ENCODE measurements at regions not wholly inside any gene's neighbourhood (a gene's known extent, or its start where the extent isn't known, plus 50 kb on each side); places are given as distances from the start of the nearest gene placed in this dataset.
"Not testable (repeated sequence)": the region's sequence is repeated elsewhere in the genome, so short reads cannot be mapped to it uniquely, and the experiment has no call there.

DNA sequence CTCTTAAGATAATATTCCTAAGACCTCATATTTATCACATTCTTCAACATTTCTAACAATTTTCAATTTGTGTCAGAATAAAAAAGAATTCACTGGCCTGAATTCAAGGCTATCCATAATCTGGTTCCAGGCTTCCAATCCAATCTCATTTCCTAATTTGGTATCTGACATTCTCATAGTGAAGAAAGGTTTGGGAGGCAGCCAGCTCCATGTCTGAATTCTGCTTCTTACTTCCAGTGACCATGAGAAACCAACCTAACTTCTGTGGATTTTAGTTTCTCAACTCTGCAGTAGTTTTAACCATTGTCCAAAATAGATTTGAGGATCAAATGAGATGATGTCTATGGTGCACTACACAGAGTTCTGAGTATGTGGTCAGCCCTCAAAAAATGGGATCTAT, 439.1 kb upstream of the GCFC2 start:
- CTCF ChIA-PET, result no interaction called here
- DNase-seq (ENCODE audit: low read depth, low spot score), result no peak
- POLR2A ChIA-PET, result no interaction called here
- H3K4me3 ChIP-seq (ENCODE audit: low read depth, low read length), result no peak overlapping the region
- TF ChIP-seq, protein P1, sequence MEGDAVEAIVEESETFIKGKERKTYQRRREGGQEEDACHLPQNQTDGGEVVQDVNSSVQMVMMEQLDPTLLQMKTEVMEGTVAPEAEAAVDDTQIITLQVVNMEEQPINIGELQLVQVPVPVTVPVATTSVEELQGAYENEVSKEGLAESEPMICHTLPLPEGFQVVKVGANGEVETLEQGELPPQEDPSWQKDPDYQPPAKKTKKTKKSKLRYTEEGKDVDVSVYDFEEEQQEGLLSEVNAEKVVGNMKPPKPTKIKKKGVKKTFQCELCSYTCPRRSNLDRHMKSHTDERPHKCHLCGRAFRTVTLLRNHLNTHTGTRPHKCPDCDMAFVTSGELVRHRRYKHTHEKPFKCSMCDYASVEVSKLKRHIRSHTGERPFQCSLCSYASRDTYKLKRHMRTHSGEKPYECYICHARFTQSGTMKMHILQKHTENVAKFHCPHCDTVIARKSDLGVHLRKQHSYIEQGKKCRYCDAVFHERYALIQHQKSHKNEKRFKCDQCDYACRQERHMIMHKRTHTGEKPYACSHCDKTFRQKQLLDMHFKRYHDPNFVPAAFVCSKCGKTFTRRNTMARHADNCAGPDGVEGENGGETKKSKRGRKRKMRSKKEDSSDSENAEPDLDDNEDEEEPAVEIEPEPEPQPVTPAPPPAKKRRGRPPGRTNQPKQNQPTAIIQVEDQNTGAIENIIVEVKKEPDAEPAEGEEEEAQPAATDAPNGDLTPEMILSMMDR (IDR thresholded peaks at IDR 0.05; ENCODE audit: insufficient read depth, low read length, missing control alignments), result no peak

DNA sequence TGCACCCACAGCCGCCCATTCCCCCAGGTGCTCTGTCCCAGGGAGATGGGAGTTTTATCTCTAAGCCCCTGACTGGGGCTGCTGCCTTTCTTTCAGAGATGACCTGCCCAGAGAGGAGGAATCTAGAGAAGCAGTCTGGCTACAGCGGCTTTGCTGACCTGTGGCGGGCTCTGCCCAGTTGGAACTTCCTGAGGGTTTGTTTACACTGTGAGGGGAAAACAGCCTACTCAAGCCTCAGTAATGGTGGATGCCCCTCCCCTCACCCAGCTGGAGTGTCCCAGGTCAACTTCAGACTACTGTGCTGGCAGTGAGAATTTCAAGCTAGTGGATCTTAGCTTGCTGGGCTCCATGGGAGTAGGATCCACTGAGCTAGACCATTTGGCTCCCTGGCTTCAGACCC, 428.6 kb upstream of the GCFC2 start:
- H3K4me3 ChIP-seq (ENCODE audit: low read depth, low read length); POLR2A ChIA-PET; CTCF ChIA-PET; DNase-seq (ENCODE audit: low read depth, low spot score): not testable (repeated sequence)

DNA sequence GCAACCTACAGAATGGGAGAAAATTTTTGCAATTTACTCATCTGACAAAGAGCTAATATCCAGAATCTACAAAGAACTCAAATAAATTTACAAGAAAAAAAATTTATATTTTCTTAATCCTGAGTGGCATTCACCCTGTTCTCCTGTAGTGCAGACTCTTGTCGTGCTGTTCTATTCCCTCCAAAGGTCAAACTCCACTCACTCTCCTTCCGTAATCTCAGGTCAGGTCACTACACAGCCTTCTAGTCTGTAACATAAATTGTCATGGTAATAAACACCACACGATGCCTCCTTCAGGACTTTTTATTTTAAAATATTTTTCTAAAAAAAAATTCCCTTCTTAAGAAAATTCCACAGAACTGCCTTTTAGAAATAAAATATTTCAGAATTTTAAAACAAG, 417.9 kb upstream of the GCFC2 start:
- ChIA-PET CTCF (no interaction called here), POLR2A (no interaction called here)
- H3K4me3 ChIP-seq (ENCODE audit: low read depth, low read length), result no peak overlapping the region
- TF ChIP-seq, protein P1 (IDR thresholded peaks at IDR 0.05; ENCODE audit: insufficient read depth, low read length, missing control alignments), result no peak
- no peak for DNase-seq (ENCODE audit: low read depth, low spot score)

DNA sequence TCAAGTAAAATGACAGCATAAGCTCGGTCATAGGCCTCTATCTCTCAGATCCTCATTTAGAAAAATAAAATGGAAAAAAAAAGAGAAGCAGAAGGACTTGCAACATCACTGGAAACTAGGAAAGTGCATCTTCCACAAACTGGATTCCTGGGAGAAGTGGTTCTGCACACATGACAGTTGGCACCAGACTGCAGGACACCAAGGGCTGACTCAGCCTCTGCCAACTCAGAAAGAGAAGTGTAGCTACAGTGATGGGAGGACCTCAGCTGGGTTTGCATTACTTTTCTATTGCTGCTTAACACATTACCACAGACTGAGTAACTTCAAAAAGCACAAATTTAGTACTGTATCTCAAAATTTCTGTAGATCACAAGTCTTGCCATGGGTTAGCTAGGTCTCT, 409.5 kb upstream of the GCFC2 start:
- CTCF ChIA-PET, result no interaction called here
- POLR2A ChIA-PET, result no interaction called here
- no peak overlapping the region for H3K4me3 ChIP-seq (ENCODE audit: low read depth, low read length)
- no peak for DNase-seq (ENCODE audit: low read depth, low spot score)
- TF ChIP-seq, protein P1 (IDR thresholded peaks at IDR 0.05; ENCODE audit: insufficient read depth, low read length, missing control alignments), result no peak

DNA sequence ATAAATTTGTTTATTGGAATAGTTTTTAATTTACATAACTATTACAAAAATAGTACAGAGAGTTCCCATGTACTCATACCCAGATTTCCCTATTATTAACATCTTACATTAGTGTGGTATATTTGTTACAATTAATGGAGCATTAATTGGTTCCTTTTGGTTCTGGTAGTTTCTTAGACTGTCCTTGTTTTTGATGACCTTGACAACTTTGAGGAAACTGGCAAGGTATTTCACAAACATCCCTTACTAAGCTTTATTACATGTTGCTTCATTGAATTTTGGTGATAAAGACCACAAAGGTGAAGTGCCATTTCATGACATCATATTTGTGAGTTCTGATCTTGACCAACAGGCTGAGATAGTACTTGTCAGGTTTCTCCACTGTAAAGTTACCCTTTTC, 379.0 kb upstream of the GCFC2 start:
- ChIA-PET CTCF (no interaction called here), POLR2A (no interaction called here)
- no peak overlapping the region for H3K4me3 ChIP-seq (ENCODE audit: low read depth, low read length)
- no peak for DNase-seq (ENCODE audit: low read depth, low spot score)
- TF ChIP-seq, protein P1 (IDR thresholded peaks at IDR 0.05; ENCODE audit: insufficient read depth, low read length, missing control alignments), result no peak

DNA sequence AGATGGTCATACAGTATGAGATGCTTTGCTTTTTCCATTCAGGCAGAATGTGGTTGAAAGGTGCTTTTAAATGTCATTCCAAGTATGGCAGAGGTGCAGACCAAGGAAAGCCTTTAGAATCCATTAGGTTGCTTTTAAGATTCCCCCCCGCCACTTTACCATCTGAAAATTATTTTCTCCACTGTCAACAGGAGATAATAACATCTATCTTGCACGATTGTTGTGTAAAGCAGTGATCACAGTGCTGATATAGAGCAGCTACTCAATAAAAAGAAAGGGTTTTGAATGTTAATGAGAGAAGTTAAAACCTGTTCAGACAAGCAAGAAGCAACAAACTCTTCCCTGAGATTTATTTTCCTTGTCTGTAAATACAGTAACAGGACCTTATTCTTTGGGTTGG, 372.5 kb upstream of the GCFC2 start:
- TF ChIP-seq, protein P1 (IDR thresholded peaks at IDR 0.05; ENCODE audit: insufficient read depth, low read length, missing control alignments), result no peak
- CTCF ChIA-PET, result no interaction called here
- no peak overlapping the region for H3K4me3 ChIP-seq (ENCODE audit: low read depth, low read length)
- POLR2A ChIA-PET, result no interaction called here
- DNase-seq (ENCODE audit: low read depth, low spot score), result no peak

DNA sequence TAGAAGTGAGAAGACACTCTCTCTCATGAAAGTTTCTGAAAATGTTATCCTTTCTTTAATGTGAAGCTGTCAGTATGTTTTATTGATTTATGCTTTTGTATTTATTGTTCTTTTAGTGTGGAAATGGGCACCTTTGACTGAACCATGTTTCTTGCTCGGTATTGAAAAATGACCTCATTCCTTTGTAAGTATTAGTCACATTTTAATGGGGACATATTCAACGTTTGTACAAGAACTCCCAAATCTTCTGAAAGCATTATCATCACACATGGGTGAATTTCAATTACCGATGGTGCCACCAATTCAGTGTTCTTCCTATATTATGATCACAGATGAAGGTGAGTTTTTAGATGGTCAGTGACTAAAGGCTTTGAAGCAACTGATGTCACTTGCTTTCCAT, 371.8 kb upstream of the GCFC2 start:
- DNase-seq (ENCODE audit: low read depth, low spot score), result no peak
- TF ChIP-seq, protein P1 (IDR thresholded peaks at IDR 0.05; ENCODE audit: insufficient read depth, low read length, missing control alignments), result no peak
- CTCF ChIA-PET, result no interaction called here
- POLR2A ChIA-PET, result no interaction called here
- no peak overlapping the region for H3K4me3 ChIP-seq (ENCODE audit: low read depth, low read length)
